Left renal pelvis (tissue), 4 donors: ENCODE measurements at regions not wholly inside any gene's neighbourhood (a gene's known extent, or its start where the extent isn't known, plus 50 kb on each side); places are given as distances from the start of the nearest gene placed in this dataset.

Experiments
- DNase-seq, 4 donors: peaks; one replicate each; pipeline ENCODE4 v3.0.0-alpha.2; 2013; ENCODE audit warnings: low read depth in 4 of 4, low spot score in 3 of 4

DNA sequence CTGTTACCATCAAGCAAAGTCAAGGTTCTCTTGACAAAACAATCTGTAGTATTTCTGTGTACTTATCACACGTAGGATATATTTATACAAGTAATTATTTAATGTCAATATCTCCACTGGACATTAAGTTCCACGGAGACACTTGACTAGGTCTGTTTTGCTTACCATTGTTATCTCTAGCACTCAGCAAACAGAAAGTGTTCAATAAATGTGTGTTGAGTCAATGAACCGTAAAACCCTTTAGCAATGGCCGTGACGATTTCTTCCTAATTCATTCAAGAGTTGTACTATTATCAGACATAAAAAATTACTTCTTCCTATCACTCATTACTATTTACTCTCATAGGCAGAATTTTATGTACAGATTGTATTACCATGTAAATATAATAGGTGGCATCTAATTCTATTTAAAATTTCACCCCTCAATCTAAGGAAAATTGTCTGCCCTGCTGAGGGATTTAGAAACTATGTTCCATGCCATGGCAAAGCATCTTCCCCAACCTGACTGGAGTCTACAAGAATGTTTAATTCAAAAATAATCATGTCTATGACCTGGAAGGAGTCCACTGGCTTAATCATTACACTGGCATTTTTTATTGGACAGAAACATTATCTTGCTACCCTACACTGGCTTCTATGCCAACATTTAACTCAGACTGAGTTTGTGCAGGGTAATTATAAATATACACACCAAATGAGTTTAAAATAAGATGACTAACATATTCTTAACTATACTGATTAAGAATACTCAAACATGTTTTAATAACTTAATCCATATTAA lies 301.9 kb downstream of the ZEB2 start:
- no peak for DNase-seq

- DNase-seq: no peak
Observed at GRCh38 chr2:144215701-144216675, 303.9 kb downstream of the ZEB2 start.

DNA sequence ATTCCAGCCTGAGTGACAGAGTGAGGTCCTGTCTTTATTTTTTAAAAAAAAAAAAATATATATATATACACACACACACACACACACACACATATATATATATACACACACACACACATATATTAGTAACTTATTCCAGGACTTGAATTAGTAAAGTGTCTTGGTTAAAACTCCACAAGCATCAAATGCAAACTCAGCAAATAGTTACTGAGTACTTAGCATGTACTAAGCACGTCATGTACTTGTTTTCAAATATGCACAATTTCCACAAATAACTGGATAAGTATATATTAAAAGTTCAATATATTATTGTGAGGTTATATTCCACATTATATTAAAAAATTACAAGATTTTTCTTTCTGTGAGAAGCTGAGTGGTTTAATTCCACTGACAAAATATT lies 304.7 kb downstream of the ZEB2 start:
- no peak for DNase-seq

- no peak for DNase-seq
Observed at GRCh38 chr2:144213797-144214196, 306.1 kb downstream of the ZEB2 start.

GRCh38 chr2:144211826-144212225 lies 308.1 kb downstream of the ZEB2 start:
- no peak for DNase-seq

DNA sequence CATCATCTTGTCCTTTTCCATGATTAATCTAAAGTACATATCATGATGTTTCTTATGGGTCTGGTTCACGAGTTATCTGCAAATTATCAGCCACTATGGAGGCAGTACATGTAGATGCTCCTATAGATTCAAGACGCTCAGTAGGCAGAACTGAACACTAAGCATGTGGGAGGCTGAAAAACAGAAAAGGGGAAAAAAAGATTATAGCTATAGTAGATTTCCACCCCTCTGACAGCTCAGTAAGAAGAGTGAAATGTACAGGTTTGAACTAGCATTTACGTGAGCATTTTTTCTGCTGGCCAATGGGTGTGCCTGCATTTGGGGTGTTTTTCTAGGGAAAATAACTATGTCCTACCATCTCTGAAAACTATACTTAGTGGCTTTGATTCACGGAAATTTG lies 308.9 kb downstream of the ZEB2 start:
- no peak for DNase-seq

GRCh38 chr2:144210076-144210475 lies 309.8 kb downstream of the ZEB2 start:
- DNase-seq: no peak

GRCh38 chr2:144208924-144209323 lies 311.0 kb downstream of the ZEB2 start:
- DNase-seq: no peak

GRCh38 chr2:144206019-144206418 lies 313.9 kb downstream of the ZEB2 start:
- no peak for DNase-seq

- DNase-seq: no peak
Observed at GRCh38 chr2:144201868-144202468, 318.0 kb downstream of the ZEB2 start.

- DNase-seq: no peak
Observed at GRCh38 chr2:144201126-144201525, 318.8 kb downstream of the ZEB2 start.

- no peak for DNase-seq
Observed at GRCh38 chr2:144198116-144198515, 321.8 kb downstream of the ZEB2 start.

DNA sequence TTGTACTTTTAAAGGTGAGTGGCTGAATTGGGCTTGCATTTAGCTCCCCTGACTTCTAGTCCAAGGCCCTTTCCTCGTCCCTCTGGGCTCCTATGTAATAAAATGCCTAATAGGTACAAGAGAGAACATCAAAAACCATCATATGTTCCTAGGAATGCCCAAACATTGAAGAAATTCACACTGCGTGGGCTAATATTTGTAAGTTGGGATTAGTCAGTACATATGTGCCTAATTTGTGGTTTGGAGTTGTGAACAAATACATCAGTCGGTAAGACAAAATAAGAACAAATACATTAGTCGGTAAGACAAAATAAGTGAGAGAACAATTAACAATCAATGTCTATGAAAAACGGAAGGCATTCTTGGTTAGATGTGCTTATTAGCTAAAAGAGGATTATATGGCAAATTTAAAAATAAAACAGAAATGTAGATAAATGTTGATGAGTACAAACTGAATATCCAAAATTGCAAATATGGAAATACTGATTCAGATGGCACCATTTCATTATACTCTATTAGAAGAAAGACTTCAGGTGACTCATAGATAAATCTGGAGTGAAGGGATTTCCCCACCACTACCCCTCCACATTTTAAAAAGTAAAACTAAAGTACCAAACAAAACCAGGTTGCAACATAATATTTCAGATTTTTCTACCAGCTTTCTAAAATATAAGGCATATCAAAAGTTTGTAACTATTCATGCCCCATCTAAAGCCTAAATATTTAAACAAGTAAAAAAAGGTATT lies 325.4 kb downstream of the ZEB2 start:
- DNase-seq: no peak

DNA sequence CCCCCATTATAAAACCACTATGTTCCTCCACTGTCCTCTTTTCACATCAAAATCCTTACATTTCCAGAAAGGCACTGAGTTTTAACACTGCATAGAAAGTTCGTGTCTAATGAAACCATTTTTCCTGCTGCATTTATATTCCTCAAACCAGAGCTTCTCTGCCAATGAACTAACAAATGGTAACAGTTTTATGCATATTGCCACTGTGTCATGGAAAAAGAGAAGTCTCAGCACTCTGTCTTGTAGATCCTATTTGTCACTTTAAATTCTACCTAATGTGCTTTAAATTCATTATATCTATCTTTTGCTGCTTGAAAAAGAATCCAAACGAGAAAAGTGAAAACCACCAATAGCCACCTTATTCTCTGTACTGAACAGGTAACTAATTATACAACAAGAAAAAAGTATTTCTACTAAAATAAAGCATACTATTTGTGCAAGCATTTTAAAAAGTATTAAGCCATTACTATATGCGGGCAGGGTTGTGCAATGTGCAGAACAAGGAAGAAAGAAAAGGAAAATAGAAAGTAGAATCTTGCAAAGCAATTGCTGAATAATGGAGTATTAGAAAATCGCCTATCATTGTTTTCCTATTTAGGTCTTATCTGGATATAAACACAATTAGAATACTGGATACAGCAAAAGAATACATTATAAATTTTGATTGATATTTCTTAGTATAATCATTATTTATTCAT lies 328.9 kb downstream of the ZEB2 start:
- DNase-seq: no peak

- no peak for DNase-seq
Observed at GRCh38 chr2:144183727-144184126, 336.2 kb downstream of the ZEB2 start.

DNA sequence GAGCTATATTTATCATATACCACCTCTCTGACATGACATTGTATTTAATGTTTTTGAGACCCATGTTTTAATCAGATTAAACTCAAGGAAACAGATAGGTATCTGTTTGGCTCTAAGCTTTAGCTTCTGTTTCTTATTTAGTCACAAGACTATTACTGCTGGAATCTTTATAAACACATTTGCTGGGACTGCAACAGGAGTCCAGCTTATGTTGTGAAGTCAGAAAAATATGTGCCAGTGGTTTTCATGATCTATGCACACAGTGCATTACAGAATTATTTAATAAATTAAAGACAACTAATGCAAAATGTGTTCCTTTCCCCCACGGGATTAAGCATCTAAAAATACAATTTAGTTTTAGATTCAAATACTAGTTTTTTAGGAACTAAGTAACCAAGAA lies 338.9 kb downstream of the ZEB2 start:
- no peak for DNase-seq

DNA sequence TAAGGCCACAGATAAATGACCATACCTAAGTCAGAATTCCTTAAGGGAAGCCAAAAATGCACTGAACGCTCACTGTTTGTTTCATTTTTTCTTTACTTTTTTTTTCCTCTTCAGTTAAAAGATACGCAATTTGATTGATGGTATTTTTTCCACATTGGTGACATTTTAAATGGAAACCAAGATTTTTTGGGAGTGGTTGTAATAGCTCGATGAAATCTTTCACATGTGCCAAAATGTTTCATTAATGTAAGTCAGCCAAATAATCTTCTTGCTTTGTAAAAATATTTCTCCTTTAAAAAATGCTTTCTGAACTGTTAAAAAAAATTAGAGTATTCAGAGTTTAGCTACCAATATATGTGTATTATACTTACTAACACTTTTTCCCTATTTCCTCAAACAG lies 339.8 kb downstream of the ZEB2 start:
- no peak for DNase-seq

DNA sequence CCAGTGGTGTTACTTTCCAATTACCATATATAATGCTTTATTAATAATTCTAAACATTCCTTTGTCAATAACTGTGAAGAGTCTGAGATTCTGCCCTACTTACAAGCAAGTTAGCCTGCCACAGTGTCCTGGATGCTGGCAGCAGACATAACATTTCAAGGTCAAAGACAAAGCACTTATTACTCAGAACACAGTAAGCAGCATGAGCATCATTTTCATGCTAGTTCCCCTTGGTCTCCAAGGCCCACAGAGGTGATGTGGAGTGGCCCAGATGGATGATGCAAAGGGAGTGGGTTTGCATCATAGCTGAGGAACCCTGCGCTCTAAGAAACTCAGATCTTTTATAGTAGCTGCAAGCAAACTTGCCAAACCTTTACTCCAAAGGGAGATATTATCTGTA lies 349.7 kb downstream of the ZEB2 start:
- no peak for DNase-seq

DNA sequence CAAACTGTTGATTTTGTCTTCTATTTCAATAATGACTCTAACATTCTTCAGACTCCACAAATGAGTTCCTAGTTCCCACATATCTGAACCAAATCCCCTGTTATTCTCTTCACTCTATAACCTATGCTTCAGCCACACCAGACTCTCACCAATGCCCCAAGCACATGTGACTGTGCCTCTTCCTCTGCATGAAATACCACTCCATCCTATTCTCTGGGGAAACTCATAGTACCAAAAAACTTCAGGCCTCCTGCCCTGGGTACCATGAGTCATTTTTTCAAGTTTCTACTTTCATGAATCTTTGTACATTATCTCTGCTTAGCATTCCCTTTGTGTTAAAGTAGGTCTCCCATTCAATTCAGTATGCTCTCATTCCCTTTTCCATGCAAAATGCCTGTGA lies 353.2 kb downstream of the ZEB2 start:
- no peak for DNase-seq

- DNase-seq: no peak
Observed at GRCh38 chr2:144165599-144166250, 354.2 kb downstream of the ZEB2 start.
